HS-5 (cell line): ENCODE measurements at regions not wholly inside any gene's neighbourhood (a gene's known extent, or its start where the extent isn't known, plus 50 kb on each side); places are given as distances from the start of the nearest gene placed in this dataset.
"Not testable (repeated sequence)": the region's sequence is repeated elsewhere in the genome, so short reads cannot be mapped to it uniquely, and the experiment has no call there.

Source experiments
- DNase-seq: peaks from one replicate; pipeline ENCODE4 v3.0.0-alpha.2; 2012; ENCODE audit warnings: low read depth

DNA sequence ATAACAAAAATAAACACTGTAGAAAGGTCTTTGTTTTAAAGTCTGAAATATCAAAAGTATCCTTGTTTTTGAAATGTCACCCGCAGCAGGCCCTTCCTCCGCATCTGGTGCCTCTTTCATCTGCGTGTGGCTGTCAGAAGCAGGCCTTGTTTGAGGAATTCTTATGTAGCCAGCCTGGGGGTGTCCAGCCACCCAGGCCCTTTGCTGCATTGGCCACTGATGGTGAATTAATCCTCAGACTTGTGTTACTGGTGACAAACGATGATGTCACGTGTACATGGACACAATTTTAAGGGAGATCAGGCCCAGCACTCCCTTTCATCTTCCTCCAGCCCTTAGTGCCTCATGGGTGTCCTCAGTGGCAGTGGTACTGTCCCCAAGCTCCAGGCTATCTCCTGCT lies 208.0 kb upstream of the GALNT2 start:
- DNase-seq, result no peak

- no peak for DNase-seq
Observed at GRCh38 chr1:229860926-229861325, 206.1 kb upstream of the GALNT2 start.

DNA sequence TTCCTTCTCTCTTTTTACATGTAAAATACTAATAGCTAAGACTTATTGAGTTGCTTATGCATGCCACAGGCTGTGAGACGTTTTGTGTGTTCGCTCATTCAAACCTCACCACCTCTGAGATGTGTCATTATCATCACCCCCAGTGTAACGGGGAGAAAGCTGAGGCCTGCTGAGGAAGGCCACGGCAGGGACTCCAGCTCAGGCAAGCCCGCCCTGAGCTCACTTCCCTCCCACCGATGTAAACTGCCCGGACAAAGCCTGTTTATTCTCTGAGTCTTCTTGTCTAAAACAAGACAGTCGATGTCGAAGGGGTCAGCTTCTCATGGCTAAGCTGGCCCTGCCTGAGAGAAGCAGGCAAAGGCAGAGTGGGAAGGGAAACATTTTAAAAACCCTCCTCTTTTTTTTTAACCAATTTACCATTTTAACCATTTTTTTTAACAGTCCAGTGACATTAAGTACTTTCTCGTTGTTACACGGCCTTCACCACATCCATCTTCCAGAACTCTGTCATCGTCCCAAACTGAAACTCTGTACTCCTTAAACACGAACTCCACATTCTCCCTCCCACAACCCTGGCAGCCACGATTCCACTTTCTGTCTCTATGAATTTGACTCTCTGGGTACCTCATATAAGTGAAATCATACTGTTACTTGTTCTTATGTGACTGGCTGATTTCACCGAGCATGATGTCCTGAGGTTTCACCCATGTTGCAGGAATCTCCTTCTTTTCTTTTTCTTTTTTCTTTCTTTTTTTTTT lies 204.8 kb upstream of the GALNT2 start:
- DNase-seq, result no peak

DNA sequence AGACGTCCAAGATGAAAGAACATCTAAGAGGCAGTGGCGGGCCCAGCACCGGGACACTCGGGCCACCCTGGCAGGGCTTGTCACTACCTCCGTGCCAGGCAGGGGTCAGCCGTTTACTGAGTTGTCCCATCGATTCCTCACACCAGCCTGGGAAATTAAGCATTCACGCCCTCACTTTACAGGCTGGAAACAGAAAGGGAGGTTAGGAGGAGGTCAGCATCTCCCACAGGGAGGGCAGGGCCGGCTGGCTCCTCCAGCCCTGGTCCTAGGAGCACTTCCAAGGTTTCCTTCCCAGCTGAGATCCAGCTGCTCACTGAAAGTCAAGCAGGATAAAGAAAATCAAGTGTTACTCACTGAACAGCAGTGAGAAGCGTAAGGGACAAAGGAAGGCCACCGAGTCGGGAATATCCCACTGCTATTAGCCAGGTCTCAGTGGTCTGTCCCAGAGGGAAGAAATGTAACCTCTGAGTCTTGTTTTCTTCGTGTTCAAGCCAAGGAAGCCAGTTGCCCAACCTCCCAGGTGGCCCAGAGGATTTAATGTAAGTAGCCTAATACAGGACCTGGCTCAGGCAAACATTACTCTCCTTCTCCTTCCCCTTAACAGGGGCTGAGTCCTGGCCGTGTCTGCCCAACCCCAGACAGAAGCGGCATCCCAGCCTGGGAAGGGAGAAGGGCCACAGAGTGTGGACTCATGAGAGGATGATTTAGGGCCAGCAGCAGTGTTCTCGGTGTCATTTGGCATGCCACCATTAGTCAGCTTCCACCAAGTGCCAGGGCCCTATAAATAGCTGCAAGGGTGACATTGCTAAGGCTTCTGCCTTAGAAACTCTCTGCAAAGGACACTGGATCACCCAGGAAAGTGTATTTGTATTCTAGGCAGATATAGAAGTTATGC lies 203.1 kb upstream of the GALNT2 start:
- DNase-seq, result no peak

DNA sequence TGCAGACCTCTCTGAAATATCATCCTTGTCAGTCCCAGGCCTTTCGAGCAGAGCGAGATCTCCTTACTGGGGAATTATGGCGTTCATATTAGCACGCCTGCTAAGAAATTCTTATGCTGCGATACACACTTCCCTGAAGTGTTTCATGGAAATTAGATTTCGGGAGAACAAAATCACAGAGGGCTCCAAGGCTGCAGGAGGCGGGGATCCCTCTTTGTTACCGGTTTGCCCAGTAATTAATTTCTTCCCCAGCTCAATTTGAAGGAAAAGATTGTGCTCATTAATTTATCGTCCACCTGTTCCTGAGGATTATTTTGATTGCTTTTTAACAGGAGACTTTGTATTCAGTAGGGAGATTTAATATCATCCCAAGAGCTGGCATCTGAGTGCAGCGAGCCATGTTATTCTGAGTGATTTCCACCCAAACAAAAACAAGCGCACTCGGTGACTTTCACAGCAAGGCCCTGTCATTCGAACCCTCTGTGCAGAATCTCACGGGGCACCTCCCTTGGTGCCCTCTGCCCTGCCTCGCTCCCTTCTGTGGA lies 202.3 kb upstream of the GALNT2 start:
- no peak for DNase-seq

DNA sequence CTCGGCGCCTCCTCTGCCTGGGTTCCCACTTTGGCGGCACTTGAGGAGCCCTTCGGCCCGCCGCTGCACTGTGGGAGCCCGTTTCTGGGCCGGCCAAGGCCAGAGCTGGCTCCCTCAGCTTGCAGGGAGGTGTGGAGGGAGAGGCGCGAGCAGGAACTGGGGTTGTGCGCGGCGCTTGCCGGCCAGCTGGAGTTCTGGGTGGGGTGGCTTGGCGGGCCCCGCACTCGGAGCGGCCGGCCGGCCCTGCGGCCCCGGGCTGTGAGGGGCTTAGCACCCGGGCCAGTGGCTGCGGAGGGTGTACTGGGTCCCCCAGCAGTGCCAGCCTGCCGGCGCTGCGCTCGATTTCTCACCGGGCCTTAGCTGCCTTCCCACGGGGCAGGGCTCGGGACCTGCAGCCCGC lies 201.7 kb upstream of the GALNT2 start:
- DNase-seq, result not testable (repeated sequence)

- no peak for DNase-seq
Observed at GRCh38 chr1:229867726-229868125, 199.3 kb upstream of the GALNT2 start.

- no peak for DNase-seq
Observed at GRCh38 chr1:229869240-229869639, 197.8 kb upstream of the GALNT2 start.

DNA sequence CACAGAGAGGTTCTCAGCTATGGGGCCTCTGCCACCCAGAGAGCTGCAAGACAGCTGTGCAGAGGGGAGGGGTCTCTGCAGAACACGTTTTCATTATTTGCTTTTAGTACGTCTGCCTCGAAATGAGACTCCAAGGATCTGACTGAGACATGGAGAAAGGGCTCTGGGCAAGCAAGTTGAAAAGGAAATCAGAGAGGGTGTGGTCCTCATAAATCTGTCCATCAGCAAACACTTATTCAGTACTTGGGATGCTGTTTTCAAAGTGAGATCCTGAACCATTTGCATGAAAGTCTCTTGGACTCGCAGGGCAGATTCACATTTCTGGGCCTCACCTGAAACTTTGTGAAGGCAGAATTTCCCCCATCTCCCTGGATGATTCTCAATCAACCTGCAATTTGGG lies 197.4 kb upstream of the GALNT2 start:
- no peak for DNase-seq

DNA sequence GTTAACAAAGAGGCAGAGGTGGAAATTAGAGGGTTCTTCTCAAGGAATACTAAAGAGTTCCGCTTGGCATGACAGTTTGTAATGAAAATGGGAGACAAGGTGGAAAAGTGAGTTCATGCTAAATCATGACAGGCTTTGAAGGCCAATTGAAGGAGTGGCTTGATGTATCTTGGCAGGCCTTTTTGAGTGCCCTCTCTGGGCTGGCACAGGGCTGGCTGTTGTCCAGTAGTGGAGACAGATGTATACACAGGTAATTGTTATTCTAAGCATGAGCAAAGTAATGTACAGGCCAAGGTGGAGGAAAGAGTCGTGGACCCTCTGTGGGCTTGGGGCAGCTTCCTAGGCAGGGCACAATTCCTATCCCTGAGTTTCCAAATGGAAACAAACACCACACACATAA lies 196.7 kb upstream of the GALNT2 start:
- no peak for DNase-seq

DNA sequence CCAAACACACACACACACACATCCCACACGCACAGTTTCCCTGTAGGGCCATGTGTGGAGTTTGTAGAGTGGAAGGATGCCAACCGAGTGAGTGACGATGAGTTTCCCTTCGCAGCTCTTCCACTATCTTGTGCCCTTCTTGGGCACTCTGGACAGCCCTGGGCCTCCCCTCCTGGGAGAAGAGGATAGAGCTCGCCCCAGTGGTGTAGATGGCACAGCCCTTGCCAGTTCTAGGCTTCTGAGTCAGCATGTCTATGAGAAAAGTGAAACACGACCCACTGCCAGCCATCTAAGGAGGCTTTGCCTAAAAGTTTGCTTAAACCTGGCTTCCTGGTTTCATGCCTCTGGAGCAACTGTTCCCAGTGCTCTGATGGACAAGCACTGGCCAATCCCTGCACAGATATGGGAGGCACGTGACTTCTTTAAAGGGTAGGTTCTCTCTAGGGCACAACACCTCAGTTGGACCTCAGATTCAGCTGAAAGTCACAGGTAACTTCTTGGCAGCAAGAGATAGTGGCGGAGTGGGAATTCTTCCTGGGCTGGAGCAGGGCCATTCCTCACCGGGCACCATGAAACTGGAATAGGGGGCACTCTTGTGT lies 195.9 kb upstream of the GALNT2 start:
- no peak for DNase-seq

DNA sequence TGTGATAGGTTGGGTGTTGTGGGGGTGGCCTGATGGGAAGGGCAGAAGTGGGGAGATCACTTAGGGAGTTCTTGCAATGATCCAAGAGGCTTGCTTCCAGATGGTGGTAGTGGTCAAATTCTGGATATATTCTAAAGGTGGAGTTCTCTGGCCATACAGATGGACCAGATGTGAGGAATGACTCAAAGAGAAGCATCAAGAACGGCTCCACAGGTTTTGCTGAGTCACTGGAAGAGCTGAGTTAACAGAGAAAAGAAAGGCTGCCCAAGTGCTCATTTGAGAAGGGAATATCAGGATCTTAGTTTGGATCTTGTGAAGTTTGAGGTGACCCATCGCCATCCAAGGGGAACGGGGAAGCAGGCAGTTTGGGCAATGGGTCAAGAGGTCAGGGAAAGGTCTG lies 192.9 kb upstream of the GALNT2 start:
- DNase-seq, result no peak

GRCh38 chr1:229874609-229875008 lies 192.4 kb upstream of the GALNT2 start:
- no peak for DNase-seq

GRCh38 chr1:229875086-229875485 lies 192.0 kb upstream of the GALNT2 start:
- DNase-seq, result no peak

DNA sequence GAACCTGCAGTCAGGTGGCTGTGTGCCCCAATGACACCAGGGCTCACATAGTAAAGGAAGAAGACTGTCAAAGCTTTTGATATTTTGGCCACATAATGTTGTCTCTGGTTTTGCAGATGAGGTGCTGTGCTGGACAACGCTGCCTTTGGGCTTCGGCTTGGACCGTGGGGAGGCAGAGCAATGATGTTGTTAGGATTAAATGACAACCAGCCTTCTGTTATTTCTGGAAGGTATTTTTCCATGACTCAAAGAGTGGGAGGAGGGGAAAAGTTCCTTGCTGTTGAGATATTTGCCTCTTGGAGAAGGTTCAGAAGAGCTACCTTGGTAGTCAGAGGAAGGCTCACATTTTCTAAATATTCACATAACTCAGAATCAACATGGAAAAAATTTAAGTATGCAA lies 187.3 kb upstream of the GALNT2 start:
- no peak for DNase-seq

DNA sequence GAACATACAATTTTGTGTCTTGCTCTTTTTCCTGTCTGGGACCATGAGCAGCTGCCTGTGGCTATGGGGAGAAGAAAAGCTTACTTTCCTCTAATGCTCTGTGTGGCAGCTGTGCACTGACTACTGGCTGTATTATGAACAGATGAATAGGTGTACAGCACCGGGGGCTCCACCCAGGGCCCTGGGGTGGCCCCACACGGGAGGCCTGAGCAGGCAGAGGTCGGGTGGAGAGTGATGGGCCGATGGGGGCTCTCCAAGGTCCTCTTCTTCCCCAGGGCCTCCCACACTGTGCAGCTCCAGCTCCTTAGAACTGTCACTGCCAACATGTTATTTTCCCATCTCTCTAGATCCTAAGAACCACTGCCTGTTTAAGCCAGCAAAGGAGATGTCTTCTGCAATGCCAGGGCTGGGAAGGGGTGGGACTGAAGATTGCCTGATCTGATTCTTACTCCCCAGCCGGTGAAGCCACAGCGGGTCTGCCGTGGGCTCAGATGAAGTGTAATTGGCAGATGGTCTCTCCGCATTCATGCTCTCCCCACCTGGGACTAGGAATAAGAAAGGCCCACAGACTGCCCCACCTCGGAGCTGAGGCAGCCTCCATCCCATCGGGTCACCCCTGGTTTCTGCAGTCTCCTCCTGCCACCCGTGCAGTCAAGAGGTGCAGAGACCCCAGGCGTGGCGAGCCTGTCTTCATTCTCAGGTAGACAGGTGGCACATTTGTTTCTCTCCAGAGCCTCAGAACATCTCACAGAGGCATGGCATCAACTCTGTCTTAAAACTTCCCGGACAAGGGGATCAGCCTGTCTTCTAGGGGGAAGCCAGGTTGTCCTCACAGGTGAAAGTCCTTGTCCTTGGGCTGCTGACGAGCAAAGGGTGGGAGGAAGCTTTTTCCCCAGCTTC lies 186.5 kb upstream of the GALNT2 start:
- DNase-seq, result no peak

DNA sequence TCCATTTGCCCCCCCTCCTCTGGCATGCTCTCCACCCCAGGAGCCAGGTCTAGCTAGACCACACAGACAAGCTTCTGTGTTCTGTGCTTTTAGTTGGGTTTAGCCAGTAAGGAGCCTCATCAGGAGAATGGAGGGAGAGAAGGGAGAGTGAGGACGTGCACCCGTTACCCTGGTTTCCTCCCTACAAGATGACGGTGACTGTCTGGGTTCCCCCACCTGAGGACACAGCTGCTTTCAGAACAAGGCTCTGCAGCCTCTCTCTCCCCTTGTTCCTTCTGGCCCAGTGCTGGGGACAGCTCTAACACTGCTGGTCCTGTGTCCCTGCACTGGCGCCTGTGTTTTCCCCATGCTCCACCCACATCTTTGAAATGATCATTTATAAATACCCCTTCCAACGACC lies 184.4 kb upstream of the GALNT2 start:
- no peak for DNase-seq

DNA sequence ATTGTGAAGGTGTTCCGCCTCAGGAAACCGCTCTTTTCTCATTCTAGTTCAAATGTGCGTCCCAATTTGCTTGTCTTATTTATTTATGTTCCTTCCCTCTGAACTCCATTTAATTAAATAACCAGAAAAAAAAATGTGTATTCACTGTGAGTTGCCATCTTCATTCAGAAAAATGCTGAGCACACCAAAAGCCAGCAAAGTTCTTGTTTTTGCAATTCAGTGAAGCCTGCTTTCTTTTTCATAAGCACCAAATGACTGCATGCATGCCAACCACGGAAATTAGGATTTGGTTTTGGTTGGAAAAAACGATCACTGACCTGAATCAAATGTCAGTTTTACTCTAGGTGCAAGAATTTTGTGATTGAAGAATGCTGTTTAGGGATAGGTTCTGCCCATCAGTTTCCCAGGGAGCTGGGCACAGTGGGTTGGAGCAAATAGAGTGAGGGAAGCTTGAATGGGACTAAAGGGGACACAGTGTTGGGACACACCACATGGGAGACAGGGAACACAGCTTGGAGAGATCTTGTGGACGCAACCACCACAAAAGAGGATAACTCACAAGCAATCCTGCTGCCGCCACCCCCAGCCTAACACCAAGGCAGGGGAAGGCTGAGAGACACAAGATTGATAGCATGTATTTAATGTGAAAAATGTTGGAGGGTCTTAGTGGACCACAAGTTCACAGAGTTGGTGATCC lies 183.4 kb upstream of the GALNT2 start:
- DNase-seq, result no peak

DNA sequence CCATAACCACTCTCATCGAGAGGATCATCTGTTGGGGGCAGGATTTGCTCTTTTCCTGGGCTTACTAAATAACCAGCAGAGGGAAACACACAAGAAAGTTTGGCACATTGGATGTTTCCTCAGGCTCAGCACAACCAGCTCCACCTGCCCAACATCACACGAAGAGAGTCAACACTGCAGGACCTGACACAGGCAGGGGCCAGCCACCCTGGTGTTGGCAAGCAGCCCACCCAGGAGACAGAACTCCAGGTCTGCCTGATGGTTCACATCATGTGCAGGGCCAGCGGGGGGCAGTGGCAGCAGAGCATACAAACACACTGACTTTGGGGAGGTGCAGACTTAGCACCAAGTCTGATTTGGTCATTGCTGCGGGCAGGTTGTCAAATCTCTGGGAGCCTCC lies 182.3 kb upstream of the GALNT2 start:
- DNase-seq, result no peak

- DNase-seq, result no peak
Observed at GRCh38 chr1:229885568-229886495, 181.2 kb upstream of the GALNT2 start.
